OCI-LY7 (cell line): ENCODE measurements at regions not wholly inside any gene's neighbourhood (a gene's known extent, or its start where the extent isn't known, plus 50 kb on each side); places are given as distances from the start of the nearest gene placed in this dataset.
"Not testable (repeated sequence)": the region's sequence is repeated elsewhere in the genome, so short reads cannot be mapped to it uniquely, and the experiment has no call there.

Experiments used
- BruUV-seq: library from RNA; stranded (reverse); fragments of 400-500 nt; replicated peaks from 2 replicates; lab custom pipeline; 2021; lab: Mats Ljungman, UMichigan
- CTCF ChIA-PET: fragments of 300-600 bp; sonication (Branson Sonifier 250); formaldehyde crosslinking; loops from one replicate; lab custom pipeline; 2022; ENCODE audit warnings: antibody characterized with exemption; ENCODE audit not compliant: unreplicated experiment; lab: Charles Lee
- POLR2A ChIA-PET: fragments of 300-600 bp; sonication (Branson Sonifier 250); formaldehyde crosslinking; loops from one replicate; lab custom pipeline; 2022; ENCODE audit warnings: antibody characterized with exemption; lab: Charles Lee
- DNase-seq: peaks from one replicate; pipeline ENCODE4 v3.0.0-alpha.2; 2015; ENCODE audit warnings: low spot score
- H2AFZ ChIP-seq: fragments of 200-600 bp; sonication (generic), shearing (Covaris generic); 2 replicates; pipeline ENCODE4 v1.6.1; 2014; ENCODE audit warnings: mild to moderate bottlenecking, antibody characterized with exemption, low read length, moderate library complexity
- H3K27ac ChIP-seq: fragments of 200-600 bp; sonication (generic); 2 replicates; pipeline ENCODE4 v1.5.1; 2014; ENCODE audit warnings: mixed run types, low read depth, mild to moderate bottlenecking, moderate library complexity, low read length, inconsistent platforms; ENCODE audit not compliant: poor library complexity, severe bottlenecking
- H3K36me3 ChIP-seq: fragments of 200-600 bp; sonication (generic); 2 replicates; pipeline ENCODE4 v1.6.1; 2014; ENCODE audit warnings: mild to moderate bottlenecking, antibody characterized with exemption, low read length, moderate library complexity, mixed read lengths; ENCODE audit not compliant: insufficient read depth
- H3K4me1 ChIP-seq: fragments of 200-600 bp; sonication (generic); 2 replicates; pipeline ENCODE4 v1.5.1; 2014; ENCODE audit warnings: mild to moderate bottlenecking, low read length; ENCODE audit not compliant: insufficient read depth, poor library complexity, severe bottlenecking
- H3K4me2 ChIP-seq: fragments of 200-600 bp; sonication (generic); 2 replicates; pipeline ENCODE4 v1.6.1; 2014; ENCODE audit warnings: mild to moderate bottlenecking, low read length
- H3K4me3 ChIP-seq: fragments of 200-600 bp; sonication (generic); 2 replicates; pipeline ENCODE4 v1.5.1; 2014; ENCODE audit warnings: mild to moderate bottlenecking, low read depth, low read length; ENCODE audit not compliant: poor library complexity, severe bottlenecking
- H3K79me2 ChIP-seq: fragments of 200-600 bp; sonication (generic); 2 replicates; pipeline ENCODE4 v1.6.1; 2016; ENCODE audit warnings: low read depth, mild to moderate bottlenecking, low read length, moderate library complexity, mixed read lengths; ENCODE audit not compliant: insufficient read depth
- H3K9me2 ChIP-seq: fragments of 200-600 bp; sonication (generic); 2 replicates; pipeline ENCODE4 v1.6.1; 2016; ENCODE audit warnings: mild to moderate bottlenecking, low read length, mixed read lengths; ENCODE audit not compliant: insufficient read depth
- H3K9me3 ChIP-seq: fragments of 200-600 bp; sonication (generic); 2 replicates; pipeline ENCODE4 v1.6.1; 2014; ENCODE audit warnings: mild to moderate bottlenecking, mixed run types, low read length, mixed read lengths
- H4K20me1 ChIP-seq: fragments of 200-600 bp; sonication (generic); 2 replicates; pipeline ENCODE4 v1.6.1; 2014; ENCODE audit warnings: mild to moderate bottlenecking, antibody characterized with exemption, low read length, moderate library complexity, mixed read lengths; ENCODE audit not compliant: insufficient read depth
- EZH2phosphoT487 ChIP-seq: fragments of 200-600 bp; sonication (generic); IDR thresholded peaks from 2 replicates; pipeline ENCODE4 v1.6.1; 2018; ENCODE audit warnings: low read depth, borderline replicate concordance, mild to moderate bottlenecking, mixed run types, antibody characterized with exemption, low read length, moderate library complexity, mixed read lengths
- intact Hi-C: fragments of 100-400 bp; cut with micrococcal nuclease; formaldehyde crosslinking; loops from one replicate; pipeline ENCODE4 v1.10.0; 2022; ENCODE audit not compliant: unreplicated experiment
- TF ChIP-seq, protein P1 (sequence below): fragments of 200-600 bp; sonication (generic); conservative IDR thresholded peaks from 2 replicates; pipeline ENCODE4 v1.5.1; 2014; ENCODE audit warnings: mild to moderate bottlenecking, antibody characterized with exemption, low read length, moderate library complexity, mixed read lengths

- BruUV-seq: no TSS peak
These were observed 167.9 kb downstream of the MAGEB17 start for GRCh38 chrX:16335181-16335580.

DNA sequence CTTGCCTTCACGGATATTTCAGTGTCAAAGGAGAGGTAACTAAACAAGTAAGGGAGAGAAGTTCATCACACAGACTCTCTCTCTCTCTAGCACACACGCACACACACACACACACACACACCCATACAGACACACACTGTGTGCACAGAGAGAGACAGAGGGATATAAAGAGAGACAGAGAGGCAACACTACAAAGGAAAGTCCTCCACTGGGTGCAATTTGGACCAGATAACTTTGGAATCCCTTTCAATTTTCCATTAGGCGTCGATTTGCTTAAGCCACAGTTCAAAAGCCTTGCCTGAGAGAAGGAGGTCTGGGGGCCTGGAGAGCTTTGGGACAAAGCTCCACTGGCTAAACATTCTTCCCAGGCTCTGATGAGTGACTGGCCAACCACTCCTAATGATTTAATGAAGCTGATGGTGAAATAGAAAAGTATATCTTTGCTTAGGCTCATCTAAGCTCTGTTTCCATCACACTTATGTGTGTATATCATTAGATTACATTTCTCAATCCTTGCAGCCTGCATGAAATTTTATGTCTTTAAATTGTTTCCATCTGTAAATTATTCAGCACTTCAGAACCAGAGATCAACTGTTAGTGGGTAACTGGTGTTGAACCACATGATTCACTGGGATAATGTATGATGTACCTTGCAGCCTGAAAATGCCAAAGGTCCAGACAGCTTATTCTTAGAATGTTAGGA, 180.8 kb downstream of the MAGEB17 start:
- CTCF ChIA-PET: no interaction called here
- no TSS peak for BruUV-seq
- TF ChIP-seq EZH2phosphoT487: no peak
- TF ChIP-seq, protein P1, sequence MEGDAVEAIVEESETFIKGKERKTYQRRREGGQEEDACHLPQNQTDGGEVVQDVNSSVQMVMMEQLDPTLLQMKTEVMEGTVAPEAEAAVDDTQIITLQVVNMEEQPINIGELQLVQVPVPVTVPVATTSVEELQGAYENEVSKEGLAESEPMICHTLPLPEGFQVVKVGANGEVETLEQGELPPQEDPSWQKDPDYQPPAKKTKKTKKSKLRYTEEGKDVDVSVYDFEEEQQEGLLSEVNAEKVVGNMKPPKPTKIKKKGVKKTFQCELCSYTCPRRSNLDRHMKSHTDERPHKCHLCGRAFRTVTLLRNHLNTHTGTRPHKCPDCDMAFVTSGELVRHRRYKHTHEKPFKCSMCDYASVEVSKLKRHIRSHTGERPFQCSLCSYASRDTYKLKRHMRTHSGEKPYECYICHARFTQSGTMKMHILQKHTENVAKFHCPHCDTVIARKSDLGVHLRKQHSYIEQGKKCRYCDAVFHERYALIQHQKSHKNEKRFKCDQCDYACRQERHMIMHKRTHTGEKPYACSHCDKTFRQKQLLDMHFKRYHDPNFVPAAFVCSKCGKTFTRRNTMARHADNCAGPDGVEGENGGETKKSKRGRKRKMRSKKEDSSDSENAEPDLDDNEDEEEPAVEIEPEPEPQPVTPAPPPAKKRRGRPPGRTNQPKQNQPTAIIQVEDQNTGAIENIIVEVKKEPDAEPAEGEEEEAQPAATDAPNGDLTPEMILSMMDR: no peak
- Histone ChIP-seq H3K4me1 (no peaks in the 10 kb centered on the region), H3K9me2 (no peaks in the 10 kb centered on the region), H3K79me2 (no peaks in the 10 kb centered on the region), H3K4me3 (no peak overlapping the region), H3K4me2 (no peak overlapping the region), H3K9me3 (no peaks in the 10 kb centered on the region), H2AFZ (no peak overlapping the region), H3K36me3 (no peaks in the 10 kb centered on the region), H4K20me1 (no peaks in the 10 kb centered on the region), H3K27ac (no peak overlapping the region)
- POLR2A ChIA-PET: no interaction called here
- intact Hi-C loops: no loop called here
- DNase-seq: no peak

More at GRCh38 chrX:16335181-16335580, 167.9 kb downstream of the MAGEB17 start:
- intact Hi-C loops: no loop called here
- Histone ChIP-seq H3K4me3 (no peak overlapping the region), H3K9me2 (no peaks in the 10 kb centered on the region), H3K27ac (no peak overlapping the region), H3K4me1 (no peaks in the 10 kb centered on the region), H3K36me3 (no peaks in the 10 kb centered on the region), H3K79me2 (no peaks in the 10 kb centered on the region), H3K4me2 (no peak overlapping the region), H2AFZ (no peak overlapping the region), H4K20me1 (no peaks in the 10 kb centered on the region), H3K9me3 (no peaks in the 10 kb centered on the region)
- ChIA-PET POLR2A (no interaction called here), CTCF (no interaction called here)
- TF ChIP-seq, protein P1: no peak
- no peak for TF ChIP-seq EZH2phosphoT487
- no peak for DNase-seq

GRCh38 chrX:16357902-16358301, 190.6 kb downstream of the MAGEB17 start:
- intact Hi-C loops: no loop called here
- Histone ChIP-seq H4K20me1 (no peaks in the 10 kb centered on the region), H3K9me3 (no peaks in the 10 kb centered on the region), H3K9me2 (no peaks in the 10 kb centered on the region), H3K4me1 (no peaks in the 10 kb centered on the region), H2AFZ (no peak overlapping the region), H3K36me3 (no peaks in the 10 kb centered on the region), H3K27ac (no peak overlapping the region), H3K4me3 (no peak overlapping the region), H3K4me2 (no peak overlapping the region), H3K79me2 (no peaks in the 10 kb centered on the region)
- BruUV-seq: no TSS peak
- CTCF ChIA-PET: no interaction called here
- DNase-seq: no peak
- POLR2A ChIA-PET: no interaction called here
- TF ChIP-seq, protein P1: no peak
- TF ChIP-seq EZH2phosphoT487: no peak

DNA sequence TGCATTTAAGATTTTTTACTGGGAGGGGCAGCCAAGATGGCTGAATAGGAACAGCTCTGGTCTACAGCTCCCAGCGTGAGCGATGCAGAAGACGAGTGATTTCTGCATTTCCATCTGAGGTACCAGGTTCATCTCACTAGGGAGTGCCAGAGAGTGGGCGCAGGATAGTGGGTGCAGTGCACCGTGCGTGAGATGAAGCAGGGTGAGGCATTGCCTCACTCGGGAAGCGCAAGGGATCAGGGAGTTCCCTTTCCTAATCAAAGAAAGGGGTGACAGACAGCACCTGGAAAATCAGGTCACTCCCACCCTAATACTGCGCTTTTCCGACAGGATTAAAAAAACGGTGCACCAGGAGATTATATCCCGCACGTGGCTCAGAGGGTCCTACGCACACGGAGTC, 192.8 kb downstream of the MAGEB17 start:
- H3K9me2 ChIP-seq, H3K27ac ChIP-seq, H2AFZ ChIP-seq, H3K4me3 ChIP-seq, H4K20me1 ChIP-seq, H3K36me3 ChIP-seq, POLR2A ChIA-PET, H3K79me2 ChIP-seq, BruUV-seq, CTCF ChIA-PET, H3K4me1 ChIP-seq, DNase-seq, H3K4me2 ChIP-seq, H3K9me3 ChIP-seq, intact Hi-C loops: not testable (repeated sequence)
